Psoas muscle (tissue), 7 donors: ENCODE measurements at regions not wholly inside any gene's neighbourhood (a gene's known extent, or its start where the extent isn't known, plus 50 kb on each side); places are given as distances from the start of the nearest gene placed in this dataset.

Source experiments
- ATAC-seq, 4 donors: fragments of 200-7000 bp; cut with Tn5 transposase; one replicate each; pipeline ENCODE4 v1.9.1; 2020; ENCODE audit warnings: moderate library complexity in 3 of 4, mild to moderate bottlenecking in 2 of 4
- DNase-seq, 2 donors: peaks; one replicate each; pipeline ENCODE4 v3.0.0-alpha.2; 2020
- H3K27ac ChIP-seq: fragments of 200-600 bp; one replicate; pipeline ENCODE4 v1.8.0; 2022
- H3K27me3 ChIP-seq, 3 donors: fragments of 200-600 bp in 1 of 3; one replicate each; pipeline versions ENCODE4 v1.6.1 to v1.8.0; 2013 to 2022; ENCODE audit warnings: low read length in 2 of 3, mild to moderate bottlenecking in 2 of 3, moderate library complexity in 1 of 3; ENCODE audit not compliant: insufficient read depth in 3 of 3
- H3K36me3 ChIP-seq, 2 donors: fragments of 200-600 bp in 1 of 2; one replicate each; pipeline versions ENCODE4 v1.6.1 to v1.8.0; 2013 to 2022; ENCODE audit warnings: low read depth in 1 of 2, mild to moderate bottlenecking in 1 of 2, moderate library complexity in 1 of 2; ENCODE audit not compliant: insufficient read depth in 1 of 2
- H3K4me1 ChIP-seq: fragments of 200-600 bp; one replicate; pipeline ENCODE4 v1.8.0; 2022
- H3K4me3 ChIP-seq: fragments of 200-600 bp; one replicate; pipeline ENCODE4 v1.8.0; 2022; ENCODE audit warnings: mild to moderate bottlenecking
- H3K9me3 ChIP-seq: fragments of 200-600 bp; one replicate; pipeline ENCODE4 v1.8.0; 2022
- CTCF ChIP-seq: fragments of 200-600 bp; IDR thresholded peaks from one replicate; pipeline ENCODE4 v1.8.0; 2022; ENCODE audit warnings: antibody characterized with exemption
- WGBS, 3 donors: extraction: QIAGEN DNeasy Blood & Tissue Kit; methylation state at CpG; one replicate each; pipeline versions ENCODE4 v1.1.6 to v1.1.7; 2013; 5-methylcytosine and 5-hydroxymethylcytosine counted together
- intact Hi-C, 2 donors: fragments of 100-400 bp; cut with DNase I; formaldehyde crosslinking; loops; one replicate each; pipeline versions ENCODE4 v1.11.0 to v1.14.2; 2022
- donor health status: healthy with polysubstance abuse.
- donor health status: DM: no; HTN: no; CAD: no; lungs with moderate emphysema.
- donor health status: Bipolar disorder and iron deficiency.
- donor health status: healthy.
- donor health status: DM: yes; HTN: yes; CAD: no.
- donor health status: DM: no; HTN: no; CAD: no.
- donor health status: DM: yes; HTN: yes; CAD: no.

- 90 to 94% (median 93%) methylated on average over 20 to 26 of the region's 26 CpGs for WGBS, 3 donors
- no peak for DNase-seq
These were observed 108.8 kb upstream of the RASGEF1B start for GRCh38 chr4:81580346-81580993.

GRCh38 chr4:81577392-81577791 lies 105.7 kb upstream of the RASGEF1B start:
- H3K9me3 ChIP-seq = no peaks in the 10 kb centered on the region
- intact Hi-C loops = no loop called here
- WGBS, 3 donors = 31 to 54% (median 46%) methylated on average over 1 of the region's 1 CpG

More at GRCh38 chr4:81580346-81580993, 108.8 kb upstream of the RASGEF1B start:
- ATAC-seq = no peak
- intact Hi-C loops = no loop called here
- no peaks in the 10 kb centered on the region for H3K36me3 ChIP-seq
- H3K27ac ChIP-seq = no peak overlapping the region
- H3K27me3 ChIP-seq = no peaks in the 10 kb centered on the region
- no peak overlapping the region for H3K4me3 ChIP-seq
- H3K4me1 ChIP-seq = no peaks in the 10 kb centered on the region
- TF ChIP-seq CTCF = no peak
- H3K9me3 ChIP-seq = no peaks in the 10 kb centered on the region

GRCh38 chr4:81574991-81575390 lies 103.3 kb upstream of the RASGEF1B start:
- no peak for ATAC-seq
- no peak for TF ChIP-seq CTCF
- no peak overlapping the region for H3K27ac ChIP-seq
- no peaks in the 10 kb centered on the region for H3K36me3 ChIP-seq
- H3K9me3 ChIP-seq = no peaks in the 10 kb centered on the region
- 39 to 46% (median 45%) methylated on average over 3 of the region's 3 CpGs for WGBS, 3 donors
- intact Hi-C loops = no loop called here
- H3K4me3 ChIP-seq = no peak overlapping the region
- no peaks in the 10 kb centered on the region for H3K4me1 ChIP-seq
- no peaks in the 10 kb centered on the region for H3K27me3 ChIP-seq
- DNase-seq = no peak

More at GRCh38 chr4:81577392-81577791, 105.7 kb upstream of the RASGEF1B start:
- H3K27me3 ChIP-seq = no peaks in the 10 kb centered on the region
- no peak for TF ChIP-seq CTCF
- H3K4me1 ChIP-seq = no peaks in the 10 kb centered on the region
- ATAC-seq (no peak), DNase-seq (no peak)
- H3K36me3 ChIP-seq = no peaks in the 10 kb centered on the region
- no peak overlapping the region for H3K27ac ChIP-seq
- H3K4me3 ChIP-seq = no peak overlapping the region

- Histone ChIP-seq H3K27ac (no peak overlapping the region), H3K4me1 (no peaks in the 10 kb centered on the region), H3K9me3 (no peaks in the 10 kb centered on the region), H3K27me3 (no peaks in the 10 kb centered on the region), H3K4me3 (no peak overlapping the region), H3K36me3 (no peaks in the 10 kb centered on the region)
- no peak for DNase-seq
- ATAC-seq = no peak
- intact Hi-C loops = no loop called here
- 78 to 94% (median 90%) methylated on average over 4 of the region's 4 CpGs for WGBS, 3 donors
- no peak for TF ChIP-seq CTCF
These were observed 102.1 kb upstream of the RASGEF1B start for GRCh38 chr4:81573840-81574239.

GRCh38 chr4:81572402-81572801 lies 100.7 kb upstream of the RASGEF1B start:
- intact Hi-C loops = no loop called here
- TF ChIP-seq CTCF = no peak
- Histone ChIP-seq H3K27ac (no peak overlapping the region), H3K27me3 (no peaks in the 10 kb centered on the region), H3K36me3 (no peaks in the 10 kb centered on the region), H3K9me3 (no peaks in the 10 kb centered on the region), H3K4me1 (no peaks in the 10 kb centered on the region), H3K4me3 (no peak overlapping the region)
- no peak for DNase-seq
- no peak for ATAC-seq
